H4 (cell line): ENCODE measurements at regions not wholly inside any gene's neighbourhood (a gene's known extent, or its start where the extent isn't known, plus 50 kb on each side); places are given as distances from the start of the nearest gene placed in this dataset.
"Not testable (repeated sequence)": the region's sequence is repeated elsewhere in the genome, so short reads cannot be mapped to it uniquely, and the experiment has no call there.

Experiments
- DNase-seq: peaks from one replicate; pipeline ENCODE4 v3.0.0-alpha.2; 2015; ENCODE audit warnings: low spot score

DNA sequence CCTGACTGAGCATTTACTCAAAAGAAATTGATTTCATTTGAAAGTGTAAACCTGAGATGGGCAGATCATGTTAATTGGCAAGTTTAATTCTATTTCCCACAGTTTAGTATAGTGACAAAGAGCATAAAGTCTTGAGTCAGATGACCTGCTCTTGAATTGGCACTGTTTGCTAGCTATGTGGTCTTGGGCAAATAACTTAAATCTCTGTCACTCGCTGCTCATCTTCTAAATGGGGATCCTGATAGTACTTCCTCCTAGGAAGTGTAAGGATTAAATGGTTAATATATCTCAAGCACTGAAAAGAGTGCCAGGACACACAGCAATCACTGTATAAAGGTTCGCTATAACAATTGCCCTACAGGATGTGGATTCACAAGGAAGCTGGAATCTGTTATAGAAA lies 242.8 kb upstream of the JADE1 start:
- no peak for DNase-seq

DNA sequence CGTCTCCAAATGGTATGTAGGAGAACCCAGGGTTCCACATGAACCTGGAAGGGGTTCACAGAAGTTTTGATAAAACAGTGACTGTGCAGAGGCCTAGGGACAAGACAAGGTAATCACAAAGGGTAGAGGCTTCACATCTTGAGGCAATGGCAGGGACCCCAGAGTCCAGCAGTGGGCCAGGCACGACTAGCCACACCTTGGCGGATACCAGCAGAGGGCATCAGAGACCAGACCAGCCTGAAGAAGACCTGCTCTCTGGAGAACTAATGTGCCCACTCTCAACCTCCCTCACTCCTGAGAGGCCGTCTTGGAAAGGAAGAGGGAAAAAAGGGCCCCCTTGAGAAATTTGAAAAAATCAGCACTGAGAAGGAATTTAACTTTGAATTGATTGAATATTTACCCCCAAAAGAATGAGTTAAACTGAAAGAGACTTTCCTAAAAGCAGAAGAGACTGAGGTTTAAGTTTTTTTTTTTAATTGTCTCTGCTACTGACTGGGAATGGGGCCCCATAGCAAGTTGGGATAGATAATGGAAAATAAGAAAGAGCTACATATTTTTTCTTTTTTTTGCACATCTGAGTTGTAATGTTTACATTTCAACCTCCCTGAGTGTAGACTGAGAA lies 243.8 kb upstream of the JADE1 start:
- DNase-seq: peak; percentile 37

DNA sequence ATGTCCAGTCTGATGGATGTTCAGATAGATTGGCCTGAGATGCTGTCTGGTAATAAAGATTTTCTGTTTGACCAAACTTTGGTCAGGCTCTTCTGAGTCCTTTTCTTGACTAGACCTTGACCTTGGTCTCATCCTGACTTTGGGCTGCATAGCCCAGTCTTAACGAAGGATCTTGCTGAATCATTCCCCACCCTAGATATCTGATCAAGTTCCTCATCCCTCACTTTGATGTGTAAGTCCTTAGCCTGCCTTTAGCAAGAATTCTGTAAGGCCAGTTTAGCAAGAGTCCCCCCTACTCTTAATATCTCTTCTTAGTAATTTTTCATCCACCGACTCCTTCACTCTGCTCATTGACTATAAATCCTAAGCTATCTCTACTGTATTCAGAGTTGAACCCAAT lies 244.4 kb upstream of the JADE1 start:
- no peak for DNase-seq

DNA sequence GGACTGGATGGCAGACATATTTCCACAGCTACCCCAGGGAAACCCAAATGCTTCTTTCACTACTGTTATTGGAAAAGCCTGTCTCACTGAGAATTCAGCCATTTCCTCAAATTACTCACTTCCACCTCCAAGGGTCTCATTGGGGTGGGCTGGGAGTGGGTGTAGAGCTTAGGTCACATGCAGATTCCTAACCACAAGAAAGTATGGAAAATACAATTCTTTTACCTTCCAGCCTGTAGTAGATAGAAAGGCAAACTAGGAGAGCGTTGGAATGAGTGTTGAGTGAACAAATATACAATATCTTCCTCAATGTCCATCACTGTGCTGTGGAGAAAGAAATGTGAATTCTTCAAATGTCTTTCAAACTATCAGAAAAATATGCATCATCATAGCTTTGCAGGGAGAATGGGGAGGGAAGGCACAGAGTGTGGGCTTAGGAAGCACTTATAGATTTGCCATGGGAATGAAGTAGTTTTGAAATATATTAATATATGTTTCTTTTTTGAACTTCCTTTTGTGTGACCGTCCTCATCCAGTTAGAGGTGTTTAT lies 245.3 kb upstream of the JADE1 start:
- no peak for DNase-seq

DNA sequence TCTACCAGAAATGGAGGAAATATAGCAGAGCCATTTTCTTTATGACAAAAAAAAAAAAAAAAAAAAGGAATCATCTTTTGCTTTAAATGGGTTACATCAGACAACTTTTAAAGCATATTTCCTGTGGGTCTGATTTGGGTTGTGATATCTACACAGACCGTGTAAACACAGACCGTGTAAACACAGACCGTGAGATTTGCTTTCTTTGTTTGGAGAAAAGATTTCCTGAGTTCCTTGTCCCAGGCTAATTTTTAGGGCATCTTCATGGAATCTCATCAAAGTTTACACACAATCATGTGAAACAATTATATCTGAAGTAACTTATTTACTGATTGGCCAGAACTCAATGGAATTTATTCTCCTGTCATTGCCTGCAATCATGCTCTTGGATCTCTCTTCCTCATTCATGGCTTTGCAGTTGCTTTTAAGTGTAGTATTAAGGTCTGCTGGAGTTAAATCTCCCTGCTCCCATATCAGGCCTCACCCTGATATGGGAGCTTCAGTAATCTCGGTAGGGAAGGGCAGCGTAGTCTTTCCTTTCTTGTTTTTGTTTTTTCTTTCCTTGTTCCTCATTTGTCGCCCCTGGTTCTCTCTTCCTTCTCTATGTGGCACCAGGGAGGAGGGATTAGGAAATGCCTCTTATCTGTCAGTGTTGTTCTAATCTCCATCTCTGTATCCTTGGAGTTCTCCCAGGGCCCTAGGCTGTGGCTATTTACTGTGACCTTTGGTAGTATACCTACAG lies 248.6 kb upstream of the JADE1 start:
- peak; percentile 45 for DNase-seq

DNA sequence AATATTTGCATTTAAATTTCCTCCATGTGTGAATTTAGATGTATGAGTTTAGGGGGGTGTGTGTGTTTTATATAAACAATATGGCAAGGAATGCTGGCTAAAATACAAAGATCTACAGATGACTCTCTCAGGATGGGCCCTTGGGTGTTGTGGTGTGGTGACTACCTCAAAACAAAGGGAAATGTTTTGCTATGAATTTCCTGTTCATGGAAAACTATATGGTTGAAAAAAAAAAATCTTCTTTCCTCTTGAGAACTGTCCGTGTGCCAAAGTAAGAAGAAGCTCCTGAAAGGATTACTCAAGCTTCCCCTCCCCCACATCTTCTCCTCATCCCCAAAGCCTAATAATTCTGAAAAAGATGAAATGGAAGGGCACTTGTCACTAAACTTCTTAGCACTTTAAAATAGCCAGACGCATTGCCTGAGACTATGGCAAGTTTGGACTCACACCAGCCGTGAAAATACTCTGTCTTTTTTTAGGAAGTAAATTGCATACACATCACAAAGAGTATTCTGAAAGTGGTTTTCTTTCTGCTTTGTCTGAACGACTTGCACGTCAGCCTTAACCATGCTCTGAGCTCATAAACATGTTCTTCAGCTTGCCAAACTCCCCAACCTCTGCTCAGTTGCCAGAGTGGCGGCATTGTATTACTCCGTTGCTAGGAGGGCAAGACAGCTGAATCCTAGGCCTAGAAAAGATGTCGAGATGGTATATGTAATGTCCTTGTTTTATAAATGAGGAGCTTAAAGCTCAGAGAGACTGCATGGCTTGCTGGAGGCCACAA lies 250.4 kb upstream of the JADE1 start:
- DNase-seq: no peak

DNA sequence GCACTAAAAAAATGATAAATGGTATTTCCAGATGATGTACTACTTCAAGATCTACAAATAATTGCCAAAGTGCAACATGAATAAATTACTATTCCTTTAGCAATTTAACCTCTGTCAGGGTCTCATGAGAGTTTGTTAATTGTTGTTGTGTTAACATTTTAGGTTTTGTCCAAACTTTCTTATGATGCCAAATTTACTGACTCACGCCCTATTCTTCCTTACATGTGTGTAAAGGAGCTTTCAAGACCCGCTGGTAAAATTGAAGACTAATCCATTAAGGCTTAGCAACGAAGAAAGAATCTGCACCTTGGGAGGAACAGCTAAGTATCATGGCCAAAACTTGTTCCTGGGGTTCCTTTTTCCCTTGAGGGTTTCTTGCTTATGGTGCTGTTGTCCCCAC lies 252.7 kb upstream of the JADE1 start:
- no peak for DNase-seq

DNA sequence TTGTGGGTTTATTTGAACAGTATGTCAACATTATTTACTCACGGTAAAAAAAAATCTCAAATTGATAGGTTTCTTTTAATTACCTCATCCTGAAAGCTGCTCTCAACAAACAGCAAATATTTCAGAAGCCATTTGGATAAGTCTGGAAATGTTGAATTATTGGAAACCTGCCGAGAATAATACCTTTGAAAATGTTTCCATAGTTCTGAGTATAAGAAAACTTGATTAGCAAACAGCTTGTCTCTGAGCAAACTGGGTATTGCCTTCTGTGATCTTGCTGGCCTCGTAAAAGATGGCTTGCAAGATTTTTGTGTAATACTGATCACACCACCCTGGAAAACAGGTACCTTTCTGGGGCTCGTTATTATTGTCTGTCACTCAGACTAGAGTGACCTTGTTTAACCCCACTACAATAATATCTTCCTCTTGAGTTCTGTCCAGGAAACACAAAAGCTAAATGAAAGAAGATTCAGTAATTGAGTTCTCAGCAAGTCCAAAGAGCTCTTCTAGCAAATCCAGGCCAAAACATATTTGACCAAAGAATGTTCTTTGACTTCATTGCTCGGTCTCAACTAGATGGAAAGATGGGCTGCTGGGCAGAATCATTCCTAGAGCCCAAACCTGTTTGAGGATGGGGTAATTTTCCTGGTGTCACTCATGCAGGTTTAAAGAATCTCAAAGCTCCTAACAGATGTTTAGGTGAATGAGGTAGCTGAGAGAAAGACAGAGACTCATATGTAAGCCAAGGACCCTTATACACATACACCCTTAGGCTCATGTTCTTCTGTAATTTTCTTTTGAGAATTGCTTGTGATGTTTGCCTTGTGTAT lies 255.6 kb upstream of the JADE1 start:
- no peak for DNase-seq

DNA sequence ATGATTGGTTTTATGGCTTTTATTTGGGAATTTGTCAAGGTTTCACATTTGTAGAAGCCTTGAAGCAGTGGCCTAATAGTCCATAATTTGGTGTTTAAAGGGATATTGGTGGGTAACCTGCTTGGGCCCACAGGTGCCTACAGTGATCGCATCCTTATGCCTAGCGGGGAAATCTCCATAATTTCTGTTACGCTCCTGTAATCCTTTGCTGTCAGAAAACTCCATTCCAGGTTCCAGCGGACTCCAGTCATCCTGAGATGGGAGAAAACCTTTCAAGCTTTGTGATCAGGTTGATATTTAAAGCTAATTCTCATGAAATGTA lies 257.0 kb upstream of the JADE1 start:
- no peak for DNase-seq

DNA sequence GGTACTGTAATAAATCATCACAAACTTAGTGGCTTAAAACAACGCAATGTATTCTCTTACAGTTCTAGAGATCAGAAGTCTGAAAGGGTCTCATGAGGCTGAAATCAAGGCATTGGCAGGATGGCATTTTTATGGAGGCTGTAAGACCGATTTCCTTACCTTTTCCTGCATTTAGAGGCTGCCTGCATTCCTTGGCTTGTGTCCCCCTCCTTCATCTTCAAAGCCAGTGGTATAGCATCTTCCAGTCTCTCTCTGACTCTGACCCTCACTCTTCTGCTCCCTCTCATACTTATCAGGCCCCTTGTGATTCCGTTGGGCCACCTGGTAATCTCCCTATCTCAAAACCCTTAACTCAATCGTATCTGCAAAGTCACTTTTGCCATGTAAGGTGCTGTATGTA lies 258.2 kb upstream of the JADE1 start:
- DNase-seq: no peak

DNA sequence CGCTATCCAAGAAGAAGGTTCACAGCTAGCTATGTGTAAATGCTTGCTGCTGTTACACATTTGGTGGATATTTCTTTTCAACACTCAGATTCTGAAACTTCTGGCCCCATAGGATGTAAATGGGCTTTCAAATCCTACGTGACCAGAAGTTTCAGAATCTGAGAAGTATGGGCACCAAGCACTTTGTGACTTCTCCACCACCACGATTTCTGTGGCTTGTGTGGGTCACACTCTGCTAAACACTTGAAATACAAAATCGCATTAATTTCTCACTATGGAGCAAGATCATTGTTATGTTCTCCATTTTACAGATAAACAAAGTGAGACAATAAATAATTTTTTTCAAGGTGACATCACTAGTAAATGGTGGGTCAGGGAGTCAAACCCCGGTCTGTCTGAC lies 259.4 kb upstream of the JADE1 start:
- DNase-seq: no peak

DNA sequence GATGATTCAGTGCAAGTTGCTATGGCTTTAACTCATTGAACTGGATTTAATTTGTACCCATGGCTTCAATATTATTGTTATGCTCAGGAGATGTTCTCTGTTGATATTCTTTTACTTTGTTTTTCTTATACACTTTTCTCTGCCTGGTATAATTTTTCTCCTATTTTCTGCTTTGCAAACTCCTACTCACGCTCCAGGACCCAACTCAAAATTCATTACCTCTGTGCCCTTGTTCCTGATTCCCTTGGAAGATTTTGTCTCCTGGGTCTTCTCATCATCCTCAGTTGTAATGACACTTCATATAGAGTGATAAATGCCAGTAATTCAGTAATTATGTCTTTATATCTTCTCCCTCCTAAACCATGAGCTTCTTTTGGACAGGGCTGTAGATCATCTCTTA lies 259.9 kb upstream of the JADE1 start:
- no peak for DNase-seq

DNA sequence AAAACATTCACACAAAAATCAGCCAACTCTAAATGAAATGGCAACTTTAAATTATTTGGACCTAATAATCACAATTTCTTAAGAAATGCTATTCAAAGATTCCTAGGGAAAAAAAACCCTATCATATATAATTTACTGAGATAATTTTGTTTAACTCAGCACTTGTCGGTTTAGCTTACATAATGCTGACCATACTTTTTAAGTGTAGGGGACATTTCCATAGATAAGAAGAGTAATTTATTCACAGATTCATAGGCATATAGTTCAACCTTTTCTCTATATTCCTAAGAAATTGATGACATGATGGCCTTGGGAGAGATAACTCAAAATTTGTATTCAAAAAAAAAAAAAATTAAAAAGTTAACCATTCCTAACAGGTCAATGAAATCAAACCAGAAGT lies 260.8 kb upstream of the PGRMC2 start:
- no peak for DNase-seq

DNA sequence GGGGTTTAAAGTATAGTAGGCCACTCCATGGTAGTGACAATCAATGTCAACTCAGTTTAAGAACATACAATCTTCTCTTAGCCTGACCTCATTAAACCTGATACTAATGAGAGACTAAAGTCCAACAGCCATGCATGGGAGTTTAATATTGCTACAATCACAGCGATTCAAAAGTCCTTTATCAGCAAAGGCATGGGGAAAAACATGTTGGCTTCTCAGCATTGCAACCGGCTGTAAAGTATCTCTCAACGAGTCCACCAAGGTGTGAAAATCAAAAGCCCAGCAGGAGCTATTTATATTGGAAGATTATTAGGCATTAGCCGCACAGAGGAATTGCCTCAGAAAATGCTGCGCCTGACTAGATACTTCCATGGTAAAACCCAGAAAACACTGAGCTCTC lies 256.7 kb upstream of the PGRMC2 start:
- DNase-seq: no peak

DNA sequence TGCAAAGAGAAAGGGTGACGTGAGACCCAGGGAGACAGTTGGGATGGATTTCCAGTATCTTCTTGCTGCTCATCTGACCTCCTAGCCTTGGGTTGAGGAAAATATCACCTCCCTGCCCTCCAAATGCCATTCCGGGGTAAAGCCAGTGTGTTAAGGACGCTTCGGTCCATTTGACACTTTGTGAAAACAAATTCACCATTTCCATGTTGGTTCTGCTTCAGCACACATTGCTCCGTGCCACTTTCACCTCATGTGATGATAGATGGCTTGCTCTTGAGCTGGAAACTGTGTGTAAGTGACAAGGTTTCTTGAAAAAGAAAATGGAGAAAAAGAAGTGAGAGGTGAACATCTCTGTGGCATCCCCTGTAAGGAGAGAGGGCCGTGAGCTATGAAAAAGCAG lies 256.1 kb upstream of the PGRMC2 start:
- no peak for DNase-seq

DNA sequence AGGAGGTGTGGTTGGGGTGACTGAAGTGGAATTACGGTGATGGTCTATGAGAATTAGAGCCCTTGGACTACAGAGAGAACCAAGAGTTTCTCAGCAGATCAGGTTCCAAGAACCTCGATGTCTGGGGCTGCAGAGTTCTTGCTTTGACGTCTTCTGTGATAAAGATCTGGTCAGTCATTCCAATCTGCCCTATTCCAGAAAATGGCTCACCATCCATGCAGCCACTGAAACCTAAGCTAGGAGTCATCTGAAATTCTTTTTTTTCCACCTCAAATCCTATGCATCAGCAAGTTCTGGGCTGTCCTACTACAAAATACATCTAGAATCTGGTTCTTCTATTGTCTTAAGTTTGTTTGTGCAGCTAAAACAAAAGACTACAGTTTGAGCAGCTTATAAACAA lies 254.4 kb upstream of the PGRMC2 start:
- DNase-seq: no peak

DNA sequence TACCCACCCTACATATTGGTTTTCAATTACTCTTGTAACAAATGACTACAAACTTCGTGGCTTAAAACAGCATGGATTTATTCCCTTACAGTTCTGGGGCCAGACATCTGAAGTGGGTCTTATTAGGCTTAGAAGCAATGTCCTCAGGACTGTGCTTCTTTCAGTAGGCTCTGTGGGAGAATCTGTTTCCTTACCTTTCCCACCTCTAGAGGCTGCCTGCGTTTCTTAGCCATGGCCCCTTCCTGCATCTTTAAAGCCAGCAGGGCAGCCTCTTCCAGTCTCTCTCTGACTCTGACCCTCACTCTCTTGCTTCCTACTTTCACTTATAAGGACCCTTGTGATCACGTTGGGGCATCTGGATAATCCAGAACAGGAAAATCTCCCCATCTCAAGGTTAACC lies 252.5 kb upstream of the PGRMC2 start:
- DNase-seq: no peak

DNA sequence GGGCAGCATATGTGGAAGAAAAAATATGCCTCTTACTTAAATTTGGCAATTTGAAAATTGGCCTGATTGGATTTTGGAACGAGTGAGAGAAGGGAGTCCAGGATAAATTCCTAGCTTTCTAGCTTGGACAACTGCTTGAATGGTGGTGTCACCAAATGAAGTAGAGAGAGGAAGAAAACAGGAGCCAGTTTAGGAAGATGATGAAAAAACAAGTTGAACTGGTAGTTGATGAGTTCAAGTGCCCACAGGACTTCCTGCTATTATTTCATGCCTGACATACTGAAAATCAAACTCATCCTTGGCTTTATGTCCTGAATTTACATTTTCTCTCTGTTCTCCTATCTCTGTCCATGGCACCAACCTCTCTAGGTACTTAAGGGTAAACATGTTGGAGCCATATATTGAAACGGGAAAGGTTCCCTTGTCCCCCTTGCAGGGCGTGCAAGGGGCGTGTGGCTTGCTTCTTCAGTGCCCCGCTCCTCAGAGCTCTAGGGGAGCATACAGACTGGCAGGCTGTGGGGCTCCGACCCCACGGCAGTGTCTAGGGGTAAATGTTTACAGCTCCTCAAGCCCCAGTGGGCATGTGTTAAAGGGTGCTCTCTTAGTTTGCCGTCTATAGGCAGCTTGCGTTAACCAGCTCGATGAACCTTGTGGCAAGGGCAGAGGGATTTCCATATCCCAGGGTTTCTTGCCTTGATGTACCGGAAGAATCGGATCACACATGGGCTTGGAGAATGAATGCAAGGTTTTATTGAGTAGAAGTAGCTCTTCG lies 250.7 kb upstream of the PGRMC2 start:
- no peak for DNase-seq

DNA sequence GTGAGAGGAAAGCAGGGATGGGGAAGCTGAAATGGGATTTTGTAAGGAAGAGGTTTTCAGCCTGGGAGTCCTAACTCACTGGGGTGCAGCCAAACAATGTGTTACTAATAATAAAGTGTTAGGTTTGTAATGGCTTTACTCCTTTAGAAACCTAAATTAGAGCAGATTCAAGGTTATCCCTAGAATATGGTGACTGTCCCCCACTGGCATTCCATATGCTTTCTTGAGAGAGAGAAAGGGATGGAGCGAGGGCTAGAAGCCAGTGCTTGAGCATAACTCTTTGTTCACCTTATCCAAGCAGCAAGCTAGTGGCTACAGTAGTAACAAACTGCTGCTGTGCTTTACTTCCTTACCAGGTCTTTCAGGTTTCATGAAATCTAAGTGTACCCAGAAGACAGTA lies 249.1 kb upstream of the PGRMC2 start:
- DNase-seq: no peak

DNA sequence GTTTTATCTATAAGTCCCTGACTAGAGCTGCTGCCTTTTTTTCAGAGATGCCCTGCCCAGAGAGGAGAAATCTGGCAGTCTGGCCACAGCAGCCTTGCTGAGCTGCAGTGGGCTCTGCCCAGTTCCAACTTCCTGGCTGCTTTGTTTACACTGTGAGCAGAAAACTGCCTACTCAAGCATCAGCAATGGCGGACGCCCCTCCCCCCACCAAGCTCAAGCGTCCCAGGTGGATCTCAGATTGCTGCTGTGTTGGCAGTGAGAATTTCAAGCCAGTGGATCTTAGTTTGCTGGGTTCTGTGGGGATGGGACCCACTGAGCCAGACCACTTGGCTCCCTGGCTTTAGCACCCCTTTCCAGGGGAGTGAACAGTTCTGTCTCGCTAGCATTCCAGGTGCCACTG lies 247.9 kb upstream of the PGRMC2 start:
- not testable (repeated sequence) for DNase-seq
